Fibroblast of pulmonary artery (primary cell): ENCODE measurements at regions not wholly inside any gene's neighbourhood (a gene's known extent, or its start where the extent isn't known, plus 50 kb on each side); places are given as distances from the start of the nearest gene placed in this dataset.
"Not testable (repeated sequence)": the region's sequence is repeated elsewhere in the genome, so short reads cannot be mapped to it uniquely, and the experiment has no call there.

Experiments used
- DNase-seq: peaks from one replicate; pipeline ENCODE4 v3.0.0-alpha.2; 2010; ENCODE audit warnings: low read depth
- H3K4me3 ChIP-seq: replicated peaks from 2 replicates; pipeline ENCODE4 v1.5.1; 2011; ENCODE audit warnings: low read depth, mild to moderate bottlenecking, control low read depth, low read length, moderate library complexity
- TF ChIP-seq, protein P1 (sequence below): IDR thresholded peaks from 2 replicates; pipeline ENCODE4 v1.5.1; 2011; ENCODE audit warnings: mild to moderate bottlenecking, control low read depth, low read length, inconsistent platforms; ENCODE audit errors: missing control alignments

GRCh38 chr4:144862210-144862609, 216.3 kb downstream of the HHIP start:
- TF ChIP-seq, protein P1, sequence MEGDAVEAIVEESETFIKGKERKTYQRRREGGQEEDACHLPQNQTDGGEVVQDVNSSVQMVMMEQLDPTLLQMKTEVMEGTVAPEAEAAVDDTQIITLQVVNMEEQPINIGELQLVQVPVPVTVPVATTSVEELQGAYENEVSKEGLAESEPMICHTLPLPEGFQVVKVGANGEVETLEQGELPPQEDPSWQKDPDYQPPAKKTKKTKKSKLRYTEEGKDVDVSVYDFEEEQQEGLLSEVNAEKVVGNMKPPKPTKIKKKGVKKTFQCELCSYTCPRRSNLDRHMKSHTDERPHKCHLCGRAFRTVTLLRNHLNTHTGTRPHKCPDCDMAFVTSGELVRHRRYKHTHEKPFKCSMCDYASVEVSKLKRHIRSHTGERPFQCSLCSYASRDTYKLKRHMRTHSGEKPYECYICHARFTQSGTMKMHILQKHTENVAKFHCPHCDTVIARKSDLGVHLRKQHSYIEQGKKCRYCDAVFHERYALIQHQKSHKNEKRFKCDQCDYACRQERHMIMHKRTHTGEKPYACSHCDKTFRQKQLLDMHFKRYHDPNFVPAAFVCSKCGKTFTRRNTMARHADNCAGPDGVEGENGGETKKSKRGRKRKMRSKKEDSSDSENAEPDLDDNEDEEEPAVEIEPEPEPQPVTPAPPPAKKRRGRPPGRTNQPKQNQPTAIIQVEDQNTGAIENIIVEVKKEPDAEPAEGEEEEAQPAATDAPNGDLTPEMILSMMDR: no peak
- H3K4me3 ChIP-seq: no peak overlapping the region
- no peak for DNase-seq

DNA sequence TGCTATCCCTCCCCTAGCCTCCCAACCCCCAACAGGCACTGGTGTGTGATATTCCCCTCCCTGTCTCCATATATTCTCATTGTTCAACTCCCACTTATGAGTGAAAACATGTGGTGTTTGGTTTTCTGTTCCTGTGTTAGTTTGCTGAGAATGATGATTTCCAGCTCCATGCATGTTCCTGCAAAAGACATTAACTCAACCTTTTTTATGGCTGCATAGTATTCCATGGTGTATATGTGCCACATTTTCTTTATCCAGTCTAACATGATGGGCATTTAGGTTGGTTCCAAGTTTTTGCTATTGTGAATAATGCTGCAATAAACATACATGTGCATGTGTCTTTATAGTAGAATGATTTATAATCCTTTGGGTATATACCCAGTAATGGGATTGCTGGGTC, 218.9 kb downstream of the HHIP start:
- H3K4me3 ChIP-seq, DNase-seq: not testable (repeated sequence)

GRCh38 chr4:144868309-144868708, 222.4 kb downstream of the HHIP start:
- DNase-seq: no peak
- TF ChIP-seq, protein P1: no peak

DNA sequence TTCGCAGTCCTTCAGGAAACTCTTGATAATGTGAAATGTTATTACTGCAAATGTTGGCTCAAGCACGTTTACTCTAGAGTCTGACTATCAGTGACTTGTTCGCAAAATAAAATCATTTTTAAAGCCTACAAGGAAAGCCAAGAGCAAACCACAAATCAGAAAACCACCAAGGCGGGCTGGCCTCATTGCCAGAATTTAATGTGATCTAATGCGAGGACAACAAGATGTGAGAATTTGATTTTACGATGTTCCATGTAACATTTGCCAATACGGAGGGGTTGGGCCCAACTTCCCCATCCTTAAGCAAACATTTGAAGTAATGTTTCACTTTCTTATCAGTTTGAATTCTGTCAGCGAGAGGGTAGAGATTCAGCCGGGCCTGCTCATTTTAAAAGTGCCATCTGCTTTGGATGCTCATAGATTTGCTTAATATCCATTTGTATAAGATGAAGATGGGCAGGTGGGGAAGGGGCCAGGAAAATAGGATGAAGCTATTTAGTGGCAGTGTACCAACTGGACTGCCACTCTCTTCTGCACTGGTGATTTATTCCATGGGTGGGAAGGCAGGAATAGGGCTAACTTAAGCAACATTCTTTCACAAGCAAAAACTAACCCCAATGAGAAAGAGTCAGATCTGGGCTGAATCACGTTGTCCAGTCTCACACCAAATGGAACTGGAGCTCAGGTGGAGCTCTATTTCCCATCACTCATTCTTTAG, 225.3 kb downstream of the ANAPC10 start:
- H3K4me3 ChIP-seq: no peak overlapping the region
- peak; percentile 49 for DNase-seq
- TF ChIP-seq, protein P1: no peak

More at GRCh38 chr4:144868309-144868708, 222.4 kb downstream of the HHIP start:
- no peak overlapping the region for H3K4me3 ChIP-seq

DNA sequence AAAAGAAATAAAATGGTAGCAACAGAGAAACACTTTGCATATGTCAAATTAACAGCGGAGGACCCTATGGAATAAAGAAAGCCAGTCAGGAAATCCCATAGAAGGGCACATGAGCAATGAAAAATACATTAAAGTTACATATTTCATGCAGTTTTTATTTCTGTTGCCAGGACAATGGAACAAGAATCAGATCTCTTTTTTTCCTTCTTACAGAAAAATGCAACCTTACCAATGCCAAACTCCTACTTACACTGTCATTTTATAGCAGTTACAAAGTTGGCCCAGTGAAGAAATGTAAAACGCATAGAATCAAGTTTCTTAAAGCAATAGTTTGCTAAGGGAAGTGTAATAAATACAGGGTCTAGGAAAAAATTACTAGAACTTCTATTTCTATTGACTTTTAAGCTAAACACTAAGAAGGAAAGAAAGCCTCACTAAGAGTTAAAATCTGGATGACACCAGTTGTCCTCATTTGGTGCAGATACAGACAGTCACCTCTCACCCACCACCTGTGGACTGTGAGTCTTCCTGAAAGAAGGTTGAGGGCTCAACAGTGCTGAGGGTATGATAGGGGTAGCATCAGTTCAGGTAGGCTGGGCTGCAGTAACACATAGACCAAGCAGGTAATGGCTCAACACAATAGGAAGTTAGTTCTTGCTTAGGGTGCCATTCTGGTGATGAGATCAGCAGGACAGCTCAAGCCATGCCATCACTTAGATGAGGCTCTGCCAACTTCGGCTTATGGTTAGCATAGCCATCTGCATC, 224.6 kb downstream of the ANAPC10 start:
- no peak for DNase-seq
- H3K4me3 ChIP-seq: no peak overlapping the region
- TF ChIP-seq, protein P1: no peak

DNA sequence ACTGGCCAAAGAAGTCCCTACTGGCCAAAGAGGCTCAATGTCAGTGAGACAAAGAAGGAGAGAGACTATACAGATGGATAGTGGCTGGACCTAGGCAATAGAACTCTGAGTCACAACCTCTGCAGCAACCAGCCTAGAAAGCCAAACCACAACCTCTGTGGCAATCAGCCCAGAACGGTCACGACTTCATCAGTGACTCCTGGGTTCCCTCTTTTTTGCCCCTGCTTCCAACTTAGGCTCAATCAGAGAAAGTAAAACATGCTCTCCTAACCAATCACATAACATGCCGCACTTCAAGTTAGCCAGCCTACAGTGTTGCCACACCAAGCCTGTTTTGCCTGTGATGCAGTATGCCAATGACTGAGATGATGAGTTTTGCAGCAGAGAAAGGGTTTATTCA, 203.4 kb downstream of the ANAPC10 start:
- TF ChIP-seq, protein P1: peak; percentile 18
- peak; percentile 94 for DNase-seq
- no peak overlapping the region for H3K4me3 ChIP-seq

DNA sequence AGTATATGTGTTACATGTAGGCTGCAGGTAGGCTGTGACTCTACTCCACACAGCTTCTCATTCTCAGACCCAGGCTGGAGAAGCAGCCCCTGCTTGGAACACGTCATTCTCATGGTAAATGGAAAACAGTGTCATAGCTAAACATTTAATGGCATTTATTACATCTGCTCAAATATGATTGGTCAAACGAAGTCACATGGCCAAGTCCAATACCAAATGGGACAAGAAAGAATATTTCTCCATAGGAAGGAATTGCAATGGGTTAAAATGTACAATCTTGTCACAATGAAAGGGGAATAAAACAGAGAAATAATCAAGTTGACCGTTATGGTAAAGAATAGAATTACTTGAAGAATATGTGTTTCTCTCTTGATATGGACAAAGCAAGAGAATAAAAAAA, 198.6 kb downstream of the ANAPC10 start:
- TF ChIP-seq, protein P1: no peak

More for the DNA sequence above, 198.6 kb downstream of the ANAPC10 start:
- no peak for DNase-seq
- H3K4me3 ChIP-seq: no peak overlapping the region
